Panc1 (cell line): ENCODE measurements at regions not wholly inside any gene's neighbourhood (a gene's known extent, or its start where the extent isn't known, plus 50 kb on each side); places are given as distances from the start of the nearest gene placed in this dataset.

Source experiments
- ATAC-seq: fragments of 200-7000 bp; cut with Tn5 transposase; 2 replicates; pipeline ENCODE4 v1.9.1; 2020; ENCODE audit warnings: mild to moderate bottlenecking, moderate library complexity
- BruUV-seq: library from RNA; stranded (reverse); fragments of 400-500 nt; replicated peaks from 2 replicates; lab custom pipeline; 2021; lab: Mats Ljungman, UMichigan
- CTCF ChIA-PET: fragments of 300-600 bp; sonication (Branson Sonifier 250); formaldehyde crosslinking; loops from one replicate; lab custom pipeline; 2022; ENCODE audit warnings: antibody characterized with exemption; lab: Charles Lee
- POLR2A ChIA-PET: fragments of 300-600 bp; sonication (Branson Sonifier 250); formaldehyde crosslinking; loops from one replicate; lab custom pipeline; 2022; ENCODE audit warnings: antibody characterized with exemption; lab: Charles Lee
- DNase-seq: peaks from one replicate; pipeline ENCODE4 v3.0.0-alpha.2; 2010; ENCODE audit warnings: low read depth, low spot score
- H3K27ac ChIP-seq: 2 replicates; pipeline ENCODE4 v1.5.1; 2011; ENCODE audit warnings: mild to moderate bottlenecking, low read length, inconsistent platforms
- H3K27me3 ChIP-seq: fragments of 200-500 bp; sonication (Bioruptor generic); 2 replicates; pipeline ENCODE4 v1.6.0; 2014; ENCODE audit warnings: low read length, inconsistent platforms; ENCODE audit not compliant: control insufficient read depth, insufficient read depth
- H3K36me3 ChIP-seq: fragments of 200-500 bp; sonication (Bioruptor generic); 2 replicates; pipeline ENCODE4 v1.5.1; 2014; ENCODE audit warnings: inconsistent platforms, mild to moderate bottlenecking, low read length, moderate library complexity; ENCODE audit not compliant: control insufficient read depth, insufficient read depth
- H3K4me1 ChIP-seq: 2 replicates; pipeline ENCODE4 v1.5.1; 2011; ENCODE audit warnings: inconsistent platforms, mild to moderate bottlenecking, low read length, moderate library complexity; ENCODE audit not compliant: control insufficient read depth, insufficient read depth
- H3K4me3 ChIP-seq, 2 experiments: 2 replicates each; pipeline ENCODE4 v1.5.1; 2011 to 2012; ENCODE audit warnings: low read depth in 2 of 2, low read length in 2 of 2, mild to moderate bottlenecking in 2 of 2, inconsistent platforms in 1 of 2, moderate library complexity in 1 of 2
- H3K9me3 ChIP-seq: fragments of 200-500 bp; sonication (Bioruptor generic); 2 replicates; pipeline ENCODE4 v1.5.1; 2014; ENCODE audit warnings: low read depth, mild to moderate bottlenecking, inconsistent platforms, low read length, moderate library complexity; ENCODE audit not compliant: control insufficient read depth, insufficient read depth
- CTCF ChIP-seq: fragments of 450-650 bp; IDR thresholded peaks from 2 replicates; pipeline ENCODE4 v1.5.1; 2017; ENCODE audit warnings: mild to moderate bottlenecking
- POLR2AphosphoS5 ChIP-seq: IDR thresholded peaks from 2 replicates; pipeline ENCODE4 v1.6.1; 2012; ENCODE audit warnings: mild to moderate bottlenecking, low read depth, low read length, moderate library complexity
- REST ChIP-seq, 2 experiments: IDR thresholded peaks; 2 replicates each; pipeline ENCODE4 v1.6.1; 2011 to 2012; ENCODE audit warnings: low read depth in 2 of 2, control low read depth in 1 of 2, low read length in 1 of 2, mild to moderate bottlenecking in 1 of 2, moderate library complexity in 1 of 2; ENCODE audit not compliant: insufficient read depth in 1 of 2
- SIN3A ChIP-seq: IDR thresholded peaks from 2 replicates; pipeline ENCODE4 v1.6.1; 2012; ENCODE audit warnings: low read depth, mild to moderate bottlenecking, low read length, moderate library complexity, borderline replicate concordance; ENCODE audit not compliant: insufficient read depth
- TCF7L2 ChIP-seq: IDR thresholded peaks from 2 replicates; pipeline ENCODE4 v1.6.1; 2011; ENCODE audit warnings: mild to moderate bottlenecking, low read depth, low read length, inconsistent platforms
- in situ Hi-C: cut with HindIII; loops from 2 replicates; pipeline ENCODE4 v1.10.0; 2016; ENCODE audit warnings: low sequenced_read_pairs, low pct_unique_long_range_greater_than_20kb
- intact Hi-C: fragments of 100-400 bp; cut with micrococcal nuclease; formaldehyde crosslinking; loops from one replicate; pipeline ENCODE4 v1.10.0; 2022; ENCODE audit not compliant: unreplicated experiment

- Histone ChIP-seq H3K4me1 (no peaks in the 10 kb centered on the region), H3K4me3 (no peak overlapping the region), H3K27ac (no peak overlapping the region), H3K9me3 (no peaks in the 10 kb centered on the region), H3K27me3 (no peaks in the 10 kb centered on the region), H3K36me3 (no peaks in the 10 kb centered on the region)
- intact Hi-C loops (no loop called here), in situ Hi-C loops (no loop called here)
- ChIA-PET CTCF (no interaction called here), POLR2A (no interaction called here)
- no TSS peak for BruUV-seq
- DNase-seq: no peak
- TF ChIP-seq CTCF (no peak), REST (IDR thresholded peaks at IDR 0.05; ENCODE audit: insufficient read depth in 1 of 2, low read depth in 2 of 2, low read length in 1 of 2) (no peak), POLR2AphosphoS5 (no peak)
- ATAC-seq: no peak
Observed at GRCh38 chr4:15215109-15215508, 212.7 kb upstream of the C1QTNF7 start.

- TF ChIP-seq REST (IDR thresholded peaks at IDR 0.05; ENCODE audit: insufficient read depth in 1 of 2, low read depth in 2 of 2, low read length in 1 of 2): no peak
- TF ChIP-seq CTCF: no peak
- no peak for TF ChIP-seq TCF7L2
- no peak for TF ChIP-seq POLR2AphosphoS5
- TF ChIP-seq SIN3A: no peak
Observed at GRCh38 chr4:15226203-15226602, 201.6 kb upstream of the C1QTNF7 start.

More at GRCh38 chr4:15226203-15226602, 201.6 kb upstream of the C1QTNF7 start:
- no peaks in the 10 kb centered on the region for H3K36me3 ChIP-seq
- H3K4me1 ChIP-seq: no peaks in the 10 kb centered on the region
- in situ Hi-C loops: no loop called here
- no peak for DNase-seq
- H3K27me3 ChIP-seq: no peaks in the 10 kb centered on the region
- H3K27ac ChIP-seq: no peak overlapping the region
- no TSS peak for BruUV-seq
- ChIA-PET POLR2A (no interaction called here), CTCF (no interaction called here)
- no peak for ATAC-seq
- no peak overlapping the region for H3K4me3 ChIP-seq
- intact Hi-C loops: no loop called here
- no peaks in the 10 kb centered on the region for H3K9me3 ChIP-seq
